VCaP (cell line): ENCODE measurements at regions not wholly inside any gene's neighbourhood (a gene's known extent, or its start where the extent isn't known, plus 50 kb on each side); places are given as distances from the start of the nearest gene placed in this dataset.

ENCODE experiments used
- H3K27ac ChIP-seq: fragments of 450-650 bp; 2 replicates; pipeline ENCODE4 v1.5.1; 2017
- TF ChIP-seq, protein P1 (sequence below): fragments of 450-650 bp; conservative IDR thresholded peaks from 2 replicates; pipeline ENCODE4 v1.5.1; 2017; ENCODE audit warnings: mild to moderate bottlenecking, moderate library complexity

DNA sequence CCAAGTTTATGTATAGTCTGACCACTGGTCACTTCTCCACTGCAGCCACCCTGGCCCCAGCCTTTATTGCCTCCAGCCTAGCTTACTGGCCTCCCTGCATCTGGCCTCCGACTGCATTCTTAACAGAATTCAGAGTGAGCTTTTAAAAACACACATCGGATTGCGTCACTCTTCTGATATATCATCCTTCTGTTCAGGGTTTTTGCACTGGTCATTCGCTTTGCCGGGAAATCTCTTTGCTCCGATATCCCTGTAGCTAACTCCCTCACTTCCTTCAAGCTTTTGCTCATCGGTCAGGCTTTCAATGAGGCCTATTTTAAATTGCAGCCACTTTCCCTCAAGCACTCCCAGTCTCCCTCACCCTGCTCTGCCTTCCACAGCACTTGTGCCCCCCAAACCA is 101.6 kb upstream of the DLX2 start:
- TF ChIP-seq, protein P1, sequence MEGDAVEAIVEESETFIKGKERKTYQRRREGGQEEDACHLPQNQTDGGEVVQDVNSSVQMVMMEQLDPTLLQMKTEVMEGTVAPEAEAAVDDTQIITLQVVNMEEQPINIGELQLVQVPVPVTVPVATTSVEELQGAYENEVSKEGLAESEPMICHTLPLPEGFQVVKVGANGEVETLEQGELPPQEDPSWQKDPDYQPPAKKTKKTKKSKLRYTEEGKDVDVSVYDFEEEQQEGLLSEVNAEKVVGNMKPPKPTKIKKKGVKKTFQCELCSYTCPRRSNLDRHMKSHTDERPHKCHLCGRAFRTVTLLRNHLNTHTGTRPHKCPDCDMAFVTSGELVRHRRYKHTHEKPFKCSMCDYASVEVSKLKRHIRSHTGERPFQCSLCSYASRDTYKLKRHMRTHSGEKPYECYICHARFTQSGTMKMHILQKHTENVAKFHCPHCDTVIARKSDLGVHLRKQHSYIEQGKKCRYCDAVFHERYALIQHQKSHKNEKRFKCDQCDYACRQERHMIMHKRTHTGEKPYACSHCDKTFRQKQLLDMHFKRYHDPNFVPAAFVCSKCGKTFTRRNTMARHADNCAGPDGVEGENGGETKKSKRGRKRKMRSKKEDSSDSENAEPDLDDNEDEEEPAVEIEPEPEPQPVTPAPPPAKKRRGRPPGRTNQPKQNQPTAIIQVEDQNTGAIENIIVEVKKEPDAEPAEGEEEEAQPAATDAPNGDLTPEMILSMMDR: no peak

DNA sequence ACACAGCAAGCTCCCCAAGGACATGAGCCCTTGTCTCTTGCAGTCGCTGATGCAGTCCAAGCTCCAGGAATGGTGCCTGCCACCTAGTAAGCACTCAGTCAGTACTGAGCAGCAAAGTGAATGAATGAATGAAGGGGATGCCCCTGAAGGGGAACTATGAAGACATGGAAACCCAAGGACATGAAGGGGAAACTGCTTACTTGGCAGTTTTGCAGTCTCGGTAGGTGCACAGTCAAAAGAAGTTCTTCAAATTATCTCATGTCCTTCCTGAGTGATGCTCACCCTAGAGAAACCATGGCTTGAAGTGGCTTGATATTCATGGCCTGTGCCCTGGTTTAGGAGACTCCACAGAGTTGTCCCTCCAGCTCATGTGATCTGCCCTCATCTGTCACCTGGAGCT is 102.1 kb upstream of the DLX2 start:
- TF ChIP-seq, protein P1: no peak
- no peak overlapping the region for H3K27ac ChIP-seq

More for the DNA sequence above, 101.6 kb upstream of the DLX2 start:
- no peak overlapping the region for H3K27ac ChIP-seq

DNA sequence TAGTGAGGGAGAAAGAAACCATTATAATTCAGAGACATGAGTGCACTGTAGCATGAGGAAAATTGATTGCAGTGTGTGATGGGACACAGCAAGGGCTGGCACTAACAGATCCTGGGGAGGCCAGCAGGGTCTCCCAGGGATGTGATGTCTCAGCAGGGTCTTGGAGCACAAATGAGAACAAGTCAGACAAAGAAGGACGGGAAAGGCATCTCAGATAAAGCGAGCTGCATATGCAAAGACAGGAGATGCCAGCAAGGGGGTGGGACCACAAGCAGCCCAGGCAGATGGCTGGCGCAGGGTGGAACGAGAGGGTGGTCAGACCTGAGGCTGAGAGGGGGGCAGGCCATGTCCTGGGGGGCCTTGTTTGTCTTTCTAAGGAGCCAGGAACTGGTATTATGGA is 102.6 kb upstream of the DLX2 start:
- TF ChIP-seq, protein P1: no peak
- no peak overlapping the region for H3K27ac ChIP-seq

DNA sequence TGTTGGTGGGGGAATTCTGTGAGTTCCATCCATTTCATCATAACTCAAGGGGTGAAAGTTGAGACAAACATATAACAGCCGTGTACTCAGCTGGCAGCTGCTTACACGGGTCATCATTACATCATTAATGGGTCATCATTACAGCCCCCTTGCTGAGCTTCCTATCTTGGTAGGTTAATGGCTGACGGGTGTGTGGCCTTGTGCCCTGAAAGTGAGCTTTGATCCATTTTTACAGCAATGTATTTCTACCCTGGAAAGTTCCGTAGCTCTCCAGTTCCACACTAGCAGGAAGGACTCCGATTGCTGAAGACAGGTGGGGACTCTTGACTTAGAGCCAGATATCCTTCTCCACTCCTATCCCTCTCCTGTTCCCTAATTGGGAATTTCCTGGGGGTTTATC is 105.2 kb upstream of the DLX2 start:
- H3K27ac ChIP-seq: no peak overlapping the region
- TF ChIP-seq, protein P1: no peak

DNA sequence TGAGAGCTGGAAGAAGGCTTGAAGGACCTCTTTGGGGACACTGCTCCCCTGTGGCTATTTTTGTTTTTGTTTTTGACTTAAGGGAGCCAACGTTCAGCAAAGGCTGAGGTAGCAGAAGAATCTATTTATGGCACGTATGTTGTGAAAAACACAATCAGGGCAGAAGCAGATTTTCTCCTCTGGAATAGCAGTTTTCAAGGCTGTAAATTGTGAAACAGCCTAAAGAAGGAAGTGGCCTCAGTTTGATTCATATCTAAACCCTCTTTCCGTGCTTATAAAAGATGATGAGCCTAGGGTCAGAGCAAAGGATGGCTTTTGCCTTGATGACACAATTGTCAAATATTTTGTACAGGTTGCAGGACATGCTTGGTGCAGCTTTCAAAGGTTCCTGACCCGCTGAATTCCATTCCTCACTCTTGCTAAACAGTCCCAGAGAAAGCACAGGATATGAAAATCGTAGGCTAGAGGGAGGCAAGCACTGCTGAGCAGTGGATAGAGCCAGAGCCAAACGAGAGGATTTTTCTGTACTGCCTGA is 106.2 kb upstream of the DLX2 start:
- no peak overlapping the region for H3K27ac ChIP-seq
- TF ChIP-seq, protein P1: no peak

DNA sequence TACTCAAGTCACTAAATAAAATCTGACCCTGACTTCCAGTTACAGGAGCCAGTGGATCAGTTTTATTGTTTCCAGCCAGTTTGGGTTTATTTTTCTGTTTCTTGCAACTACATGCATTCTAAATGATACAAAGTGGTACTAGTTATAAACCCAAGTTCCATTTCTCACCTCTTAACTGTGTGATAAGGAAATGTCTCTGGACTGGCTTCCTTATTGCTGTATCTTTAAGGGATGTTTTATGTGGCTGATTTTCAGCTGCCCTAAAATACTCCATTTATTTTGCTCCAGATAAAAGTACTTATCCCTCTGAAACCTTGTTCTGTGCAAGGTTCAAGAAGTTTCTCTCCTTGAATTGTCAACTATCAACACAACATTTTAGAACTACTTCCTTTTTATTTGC is 107.9 kb upstream of the DLX2 start:
- no peak overlapping the region for H3K27ac ChIP-seq
- TF ChIP-seq, protein P1: no peak

DNA sequence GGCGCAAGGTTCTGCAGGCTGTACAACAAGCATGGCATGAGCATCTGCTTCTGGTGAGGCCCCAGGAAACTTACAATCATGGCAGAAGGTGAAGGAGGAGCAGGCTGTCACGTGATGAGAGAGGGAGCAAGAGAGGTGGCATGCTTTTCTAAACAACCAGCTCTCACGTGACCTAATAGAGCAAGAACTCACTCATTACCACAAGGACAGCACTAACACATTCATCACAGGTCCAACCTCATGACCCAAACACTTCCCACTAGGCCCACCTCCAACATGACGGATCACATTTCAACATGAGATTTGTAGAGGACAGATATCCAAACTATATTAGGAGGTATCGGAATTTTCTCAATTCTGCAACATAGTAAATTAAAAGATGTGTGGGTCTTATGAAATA is 108.8 kb upstream of the DLX2 start:
- no peak overlapping the region for H3K27ac ChIP-seq
- TF ChIP-seq, protein P1: no peak
